ENCODE measurements at regions not wholly inside any gene's neighbourhood (a gene's known extent, or its start where the extent isn't known, plus 50 kb on each side); places are given as distances from the start of the nearest gene placed in this dataset.
A peak's percentile ranks its signal among the peaks of the same experiment; 100 is the strongest.

- Mint-ChIP-seq H3K4me1 (peaks cover 18% of the 10 kb centered on the region), H3K4me3 (no peak overlapping the region), H3K9me3 (no peaks in the 10 kb centered on the region), H3K27ac (no peak overlapping the region), H3K36me3 (ENCODE audit: low read depth) (no peaks in the 10 kb centered on the region), H3K27me3 (ENCODE audit: insufficient read depth, low read depth, poor library complexity) (peaks cover 1% of the 10 kb centered on the region)
- Histone ChIP-seq H2AFZ (no peak overlapping the region), H3F3A (replicated peaks; ENCODE audit: low read depth) (no peaks in the 10 kb centered on the region), H4K20me1 (replicated peaks; ENCODE audit: insufficient read depth) (no peaks in the 10 kb centered on the region), H3K36me3 (ENCODE audit: insufficient read depth) (no peaks in the 10 kb centered on the region), H3K4me2 (no peak overlapping the region), H3K4me3 (no peak overlapping the region), H3K27ac (ENCODE audit: low read depth) (no peak overlapping the region), H3K4me1 (ENCODE audit: insufficient read depth) (0 out of 2 replicates have a peak, but pooled peaks cover 3% of the 10 kb centered on the region), H3K9me2 (ENCODE audit: insufficient read depth) (0 out of 2 replicates have a peak, but pooled peaks cover 9% of the 10 kb centered on the region), H3K79me2 (replicated peaks; ENCODE audit: insufficient read depth) (no peaks in the 10 kb centered on the region), H3K27me3 (ENCODE audit: insufficient read depth) (no peaks in the 10 kb centered on the region)
- DNase-seq (ENCODE audit: low spot score) = no peak
- TF ChIP-seq ZNF331 (CRISPR knock-in tag; IDR thresholded peaks at IDR 0.05; ENCODE audit: low read depth) = no peak
- no peak for ATAC-seq
Observed at GRCh38 chr2:147679191-147679954, 165.5 kb upstream of the ACVR2A start.

GRCh38 chr2:147665105-147665504 is 179.7 kb upstream of the ACVR2A start:
- H3K79me2 ChIP-seq (replicated peaks; ENCODE audit: insufficient read depth) = no peaks in the 10 kb centered on the region
- no peaks in the 10 kb centered on the region for H3K36me3 ChIP-seq (ENCODE audit: insufficient read depth)
- H3K9me2 ChIP-seq (ENCODE audit: insufficient read depth) = peaks cover 17% of the 10 kb centered on the region
- no peak overlapping the region for H2AFZ ChIP-seq
- DNase-seq (ENCODE audit: low spot score) (no peak), ATAC-seq (no peak)
- no peaks in the 10 kb centered on the region for H3K9me3 Mint-ChIP-seq
- no peaks in the 10 kb centered on the region for H4K20me1 ChIP-seq (replicated peaks; ENCODE audit: insufficient read depth)
- H3F3A ChIP-seq (replicated peaks; ENCODE audit: low read depth) = no peaks in the 10 kb centered on the region
- TF ChIP-seq POLR2AphosphoS5 (IDR thresholded peaks at IDR 0.05; ENCODE audit: low read depth) (no peak), NANOG (IDR thresholded peaks at IDR 0.05; ENCODE audit: borderline replicate concordance) (no peak), JUNB (IDR thresholded peaks at IDR 0.05; ENCODE audit: unreplicated experiment) (no peak), EZH2 (IDR thresholded peaks at IDR 0.05; ENCODE audit: low read depth, unreplicated experiment) (no peak), ETS1 (IDR thresholded peaks at IDR 0.05) (no peak), STAT1 (IDR thresholded peaks at IDR 0.05; ENCODE audit: unreplicated experiment) (no peak), ZNF331 (CRISPR knock-in tag; IDR thresholded peaks at IDR 0.05; ENCODE audit: low read depth) (no peak), EZH2phosphoT487 (IDR thresholded peaks at IDR 0.05; ENCODE audit: unreplicated experiment) (no peak), ZNF114 (CRISPR knock-in tag; IDR thresholded peaks at IDR 0.05) (no peak), CTCF (conservative IDR thresholded peaks at IDR 0.05; ENCODE audit: low read depth in 2 of 2) (no peak)
- no peaks in the 10 kb centered on the region for H3K36me3 Mint-ChIP-seq (ENCODE audit: low read depth)
- H3K4me1 Mint-ChIP-seq = no peaks in the 10 kb centered on the region; the same call in 2 of the 3 replicates
- no peak overlapping the region for H3K4me2 ChIP-seq
- H3K4me3 Mint-ChIP-seq = no peak overlapping the region
- H3K4me1 ChIP-seq (ENCODE audit: insufficient read depth) = no peaks in the 10 kb centered on the region
- no peaks in the 10 kb centered on the region for H3K27me3 Mint-ChIP-seq (ENCODE audit: insufficient read depth, low read depth, poor library complexity)
- no peak overlapping the region for H3K27ac ChIP-seq (ENCODE audit: low read depth)
- H3K4me3 ChIP-seq = no peak overlapping the region
- no peaks in the 10 kb centered on the region for H3K27me3 ChIP-seq (ENCODE audit: insufficient read depth)
- 0 out of 2 replicates have a peak overlapping the region, but pooled peaks have one; percentile 41 for H3K27ac Mint-ChIP-seq

All from GM23338 (cell line).